GM13977 (cell line): ENCODE measurements at regions not wholly inside any gene's neighbourhood (a gene's known extent, or its start where the extent isn't known, plus 50 kb on each side); places are given as distances from the start of the nearest gene placed in this dataset.

Source experiments
- DNase-seq: peaks from one replicate; pipeline ENCODE4 v3.0.0; 2012; ENCODE audit warnings: low spot score
- CTCF ChIP-seq: IDR thresholded peaks from 2 replicates; pipeline ENCODE4 v1.5.1; 2012; ENCODE audit warnings: mild to moderate bottlenecking, control low read depth; ENCODE audit not compliant: insufficient read depth; ENCODE audit errors: extremely low read depth, missing control alignments
- in situ Hi-C: fragments of 300-500 bp; cut with MboI; formaldehyde crosslinking; loops from one replicate; pipeline ENCODE4 v1.12.0; 2022; ENCODE audit warnings: low sequenced_read_pairs, low pct_unique_long_range_greater_than_20kb, mixed read lengths, inconsistent platforms; ENCODE audit not compliant: unreplicated experiment

DNA sequence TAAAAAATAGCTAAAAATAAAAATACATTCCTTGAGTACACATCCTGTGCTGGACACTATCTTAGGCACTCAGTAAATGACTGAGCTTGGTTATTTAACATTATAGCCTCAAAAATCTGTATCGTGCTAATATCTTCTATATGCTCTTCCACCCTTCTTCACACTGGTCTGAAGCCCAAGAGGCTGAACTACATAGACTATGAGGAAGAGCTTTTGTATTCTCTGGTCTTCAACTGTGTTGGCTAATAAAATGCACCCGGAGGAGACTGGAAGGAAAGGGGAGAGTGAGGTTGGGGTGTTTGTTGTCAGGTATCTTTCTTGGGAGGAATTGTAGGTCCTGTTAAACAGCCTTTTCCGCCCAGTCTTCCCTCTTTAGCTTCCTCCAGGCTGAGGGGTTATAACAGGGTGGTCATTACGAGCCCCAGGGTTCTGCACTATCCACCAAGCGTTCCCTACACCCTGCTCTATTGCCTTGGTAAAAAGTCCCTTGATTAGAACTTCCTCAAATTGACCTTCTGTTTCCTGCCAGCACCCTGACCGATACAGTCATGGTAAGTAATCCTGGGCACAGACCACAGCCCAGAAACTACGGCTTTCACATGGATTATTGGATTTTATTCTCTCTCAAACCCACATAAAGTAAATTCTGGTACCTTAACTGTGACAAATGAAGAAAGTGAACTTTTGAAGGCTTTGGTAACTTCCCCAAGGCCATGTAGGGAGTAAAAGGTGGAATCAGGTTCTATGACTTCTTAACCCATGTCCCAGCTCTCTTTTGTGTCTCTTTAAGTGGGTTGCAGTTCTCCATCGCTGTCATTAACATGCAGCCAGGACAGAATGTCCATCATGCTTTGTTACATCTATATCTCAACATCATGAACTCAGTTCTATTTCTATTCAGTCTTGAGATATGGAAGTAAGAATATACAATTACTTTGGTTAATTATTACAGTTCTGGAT is 71.3 kb downstream of the PTHLH start:
- TF ChIP-seq CTCF, result no peak
- no peak for DNase-seq
- in situ Hi-C loops, result no loop called here

DNA sequence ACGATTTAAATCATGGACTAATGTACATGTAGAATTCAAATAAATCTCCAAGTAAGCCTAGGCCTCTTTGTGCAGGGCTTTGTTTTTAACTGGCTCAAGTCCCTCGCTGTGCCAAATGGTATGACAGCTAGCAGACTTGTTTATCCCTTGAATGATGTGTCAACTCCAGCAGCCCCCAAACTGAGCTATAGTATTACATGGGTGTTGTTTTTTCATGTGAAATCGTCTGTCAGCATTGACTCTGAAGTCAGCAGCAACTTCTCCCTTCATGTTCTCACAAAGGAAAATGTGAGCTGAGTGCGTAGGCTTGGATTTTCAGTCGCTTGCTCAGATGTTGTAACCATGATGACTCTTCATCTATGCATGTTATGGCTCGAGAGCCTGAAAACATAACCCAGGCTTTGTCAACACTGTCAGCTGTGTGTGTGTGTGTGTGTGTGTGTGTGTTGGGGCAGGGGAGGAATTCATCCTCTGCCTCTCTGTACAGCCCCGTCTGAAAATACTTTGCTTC is 73.3 kb downstream of the PTHLH start:
- in situ Hi-C loops, result no loop called here
- DNase-seq, result no peak
- no peak for TF ChIP-seq CTCF

- in situ Hi-C loops, result no loop called here
- no peak for TF ChIP-seq CTCF
Observed at GRCh38 chr12:27898022-27898421, 74.5 kb downstream of the PTHLH start.

GRCh38 chr12:27896419-27896990 is 76.0 kb downstream of the PTHLH start:
- no peak for TF ChIP-seq CTCF
- in situ Hi-C loops, result no loop called here
- no peak for DNase-seq

More at GRCh38 chr12:27898022-27898421, 74.5 kb downstream of the PTHLH start:
- no peak for DNase-seq

DNA sequence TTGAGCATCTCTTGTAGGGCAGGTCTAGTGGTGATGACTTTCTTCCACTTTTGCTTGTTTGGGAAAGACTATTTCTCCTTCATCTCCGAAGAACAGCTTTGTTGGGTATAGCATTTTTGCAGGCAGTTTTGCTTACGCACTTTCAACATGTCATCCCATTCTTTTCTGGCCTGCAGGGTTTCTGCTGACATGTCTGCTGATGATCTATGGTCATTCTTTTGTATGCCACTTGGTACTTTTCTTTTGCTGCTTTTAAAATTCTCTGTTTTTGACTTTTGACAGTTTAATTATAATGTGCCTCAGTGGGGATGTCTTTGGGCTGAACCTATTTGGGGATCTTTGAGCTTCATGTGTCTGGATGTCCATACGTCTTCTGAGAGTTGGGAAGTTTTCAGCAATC is 78.2 kb downstream of the PTHLH start:
- TF ChIP-seq CTCF, result no peak
- in situ Hi-C loops, result no loop called here
- no peak for DNase-seq

GRCh38 chr12:27879708-27880107 is 92.8 kb downstream of the PTHLH start:
- in situ Hi-C loops, result no loop called here
- no peak for DNase-seq
- no peak for TF ChIP-seq CTCF
